Loucy (cell line): ENCODE measurements at regions not wholly inside any gene's neighbourhood (a gene's known extent, or its start where the extent isn't known, plus 50 kb on each side); places are given as distances from the start of the nearest gene placed in this dataset.

Experiments
- EZH2phosphoT487 ChIP-seq: fragments of 200-600 bp; IDR thresholded peaks from 2 replicates; pipeline ENCODE4 v1.6.1; 2018; ENCODE audit warnings: antibody characterized with exemption, mild to moderate bottlenecking, moderate library complexity, borderline replicate concordance
- TF ChIP-seq, protein P1 (sequence below): fragments of 200-600 bp; sonication (generic); conservative IDR thresholded peaks from 2 replicates; pipeline ENCODE4 v1.5.1; 2014; ENCODE audit warnings: mild to moderate bottlenecking, antibody characterized with exemption, low read length

DNA sequence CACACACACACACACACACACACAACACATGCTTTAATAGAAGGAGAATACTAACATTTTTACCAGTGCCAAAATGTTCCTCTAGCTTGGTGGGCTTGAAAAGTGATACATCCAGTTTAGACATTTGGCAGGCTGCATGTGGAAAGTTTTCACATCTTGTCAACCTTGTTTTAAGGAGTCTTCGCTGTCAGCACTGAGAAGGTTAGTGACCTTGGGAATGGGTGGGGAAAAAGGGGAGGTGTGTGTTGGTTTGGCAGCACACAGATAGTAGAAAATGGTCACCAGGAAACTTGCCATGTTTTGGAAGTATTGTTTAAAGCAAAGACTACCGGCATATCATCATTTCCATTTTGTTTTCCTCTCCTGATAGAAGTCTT, 346.5 kb upstream of the ADAMTSL1 start:
- TF ChIP-seq, protein P1, sequence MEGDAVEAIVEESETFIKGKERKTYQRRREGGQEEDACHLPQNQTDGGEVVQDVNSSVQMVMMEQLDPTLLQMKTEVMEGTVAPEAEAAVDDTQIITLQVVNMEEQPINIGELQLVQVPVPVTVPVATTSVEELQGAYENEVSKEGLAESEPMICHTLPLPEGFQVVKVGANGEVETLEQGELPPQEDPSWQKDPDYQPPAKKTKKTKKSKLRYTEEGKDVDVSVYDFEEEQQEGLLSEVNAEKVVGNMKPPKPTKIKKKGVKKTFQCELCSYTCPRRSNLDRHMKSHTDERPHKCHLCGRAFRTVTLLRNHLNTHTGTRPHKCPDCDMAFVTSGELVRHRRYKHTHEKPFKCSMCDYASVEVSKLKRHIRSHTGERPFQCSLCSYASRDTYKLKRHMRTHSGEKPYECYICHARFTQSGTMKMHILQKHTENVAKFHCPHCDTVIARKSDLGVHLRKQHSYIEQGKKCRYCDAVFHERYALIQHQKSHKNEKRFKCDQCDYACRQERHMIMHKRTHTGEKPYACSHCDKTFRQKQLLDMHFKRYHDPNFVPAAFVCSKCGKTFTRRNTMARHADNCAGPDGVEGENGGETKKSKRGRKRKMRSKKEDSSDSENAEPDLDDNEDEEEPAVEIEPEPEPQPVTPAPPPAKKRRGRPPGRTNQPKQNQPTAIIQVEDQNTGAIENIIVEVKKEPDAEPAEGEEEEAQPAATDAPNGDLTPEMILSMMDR, result no peak
- no peak for TF ChIP-seq EZH2phosphoT487
